ENCODE measurements at regions not wholly inside any gene's neighbourhood (a gene's known extent, or its start where the extent isn't known, plus 50 kb on each side); places are given as distances from the start of the nearest gene placed in this dataset.

GRCh38 chr2:75810611-75811330 lies 100.1 kb upstream of the GCFC2 start:
- TF ChIP-seq POLR2AphosphoS5 (IDR thresholded peaks at IDR 0.05) (no peak), POLR2A (IDR thresholded peaks at IDR 0.05) (no peak), CTCF (IDR thresholded peaks at IDR 0.05) (no peak)
- no peak overlapping the region for H3K27ac ChIP-seq
- intact Hi-C loops (cut with DNase I), result no loop called here
- H3K36me3 ChIP-seq, result no peaks in the 10 kb centered on the region
- no peak overlapping the region for H3K4me3 ChIP-seq
- H3K27me3 ChIP-seq (replicated peaks; ENCODE audit: insufficient read depth), result no peaks in the 10 kb centered on the region
- H3K9me3 ChIP-seq, result no peaks in the 10 kb centered on the region
- 79% methylated on average over 6 of the region's 6 CpGs for WGBS
- no peak for DNase-seq (ENCODE audit: low spot score)
- H3K4me1 ChIP-seq (replicated peaks), result no peaks in the 10 kb centered on the region

GRCh38 chr2:75808793-75809535 lies 98.2 kb upstream of the GCFC2 start:
- DNase-seq (ENCODE audit: low spot score), result no peak
- H3K27ac ChIP-seq, result no peak overlapping the region
- no peaks in the 10 kb centered on the region for H3K27me3 ChIP-seq (replicated peaks; ENCODE audit: insufficient read depth)
- intact Hi-C loops (cut with DNase I), result no loop called here
- no peak overlapping the region for H3K4me3 ChIP-seq
- H3K36me3 ChIP-seq, result no peaks in the 10 kb centered on the region
- H3K9me3 ChIP-seq, result no peaks in the 10 kb centered on the region
- no peaks in the 10 kb centered on the region for H3K4me1 ChIP-seq (replicated peaks)
- TF ChIP-seq POLR2AphosphoS5 (IDR thresholded peaks at IDR 0.05) (no peak), POLR2A (IDR thresholded peaks at IDR 0.05) (no peak)
- WGBS, result 23% methylated on average over 4 of the region's 4 CpGs

GRCh38 chr2:75807992-75808391 lies 97.3 kb upstream of the GCFC2 start:
- TF ChIP-seq POLR2AphosphoS5 (IDR thresholded peaks at IDR 0.05), result no peak
- TF ChIP-seq CTCF (IDR thresholded peaks at IDR 0.05), result no peak
- no peak for TF ChIP-seq POLR2A (IDR thresholded peaks at IDR 0.05)
- no peaks in the 10 kb centered on the region for H3K27me3 ChIP-seq (replicated peaks; ENCODE audit: insufficient read depth)
- DNase-seq (ENCODE audit: low spot score), result no peak
- no peak overlapping the region for H3K4me3 ChIP-seq
- intact Hi-C loops (cut with DNase I), result no loop called here
- WGBS, result 59% methylated on average over 2 of the region's 2 CpGs
- H3K36me3 ChIP-seq, result no peaks in the 10 kb centered on the region
- H3K27ac ChIP-seq, result no peak overlapping the region
- H3K4me1 ChIP-seq (replicated peaks), result no peaks in the 10 kb centered on the region
- no peaks in the 10 kb centered on the region for H3K9me3 ChIP-seq

GRCh38 chr2:75801234-75801982 lies 90.7 kb upstream of the GCFC2 start:
- TF ChIP-seq POLR2AphosphoS5 (IDR thresholded peaks at IDR 0.05) (no peak), CTCF (IDR thresholded peaks at IDR 0.05) (no peak), POLR2A (IDR thresholded peaks at IDR 0.05) (no peak)
- no peaks in the 10 kb centered on the region for H3K36me3 ChIP-seq
- no peaks in the 10 kb centered on the region for H3K4me1 ChIP-seq (replicated peaks)
- H3K9me3 ChIP-seq, result no peaks in the 10 kb centered on the region
- intact Hi-C loops (cut with DNase I), result no loop called here
- H3K4me3 ChIP-seq, result no peak overlapping the region
- H3K27me3 ChIP-seq (replicated peaks; ENCODE audit: insufficient read depth), result no peaks in the 10 kb centered on the region
- 25% methylated on average over 2 of the region's 2 CpGs for WGBS
- no peak overlapping the region for H3K27ac ChIP-seq
- no peak for DNase-seq (ENCODE audit: low spot score)

GRCh38 chr2:75800456-75800855 lies 89.7 kb upstream of the GCFC2 start:
- Histone ChIP-seq H3K9me3 (no peaks in the 10 kb centered on the region), H3K4me1 (replicated peaks) (no peaks in the 10 kb centered on the region), H3K27ac (no peak overlapping the region), H3K36me3 (no peaks in the 10 kb centered on the region), H3K27me3 (replicated peaks; ENCODE audit: insufficient read depth) (no peaks in the 10 kb centered on the region), H3K4me3 (no peak overlapping the region)
- no peak for DNase-seq (ENCODE audit: low spot score)
- intact Hi-C loops (cut with DNase I), result no loop called here
- TF ChIP-seq POLR2A (IDR thresholded peaks at IDR 0.05) (no peak), POLR2AphosphoS5 (IDR thresholded peaks at IDR 0.05) (no peak), CTCF (IDR thresholded peaks at IDR 0.05) (no peak)
- WGBS, result 89% methylated on average over 8 of the region's 8 CpGs
